GM21786 (cell line): ENCODE measurements at regions not wholly inside any gene's neighbourhood (a gene's known extent, or its start where the extent isn't known, plus 50 kb on each side); places are given as distances from the start of the nearest gene placed in this dataset.
"Not testable (repeated sequence)": the region's sequence is repeated elsewhere in the genome, so short reads cannot be mapped to it uniquely, and the experiment has no call there.

ENCODE experiments used
- ATAC-seq: cut with Tn5 transposase; IDR thresholded peaks from one replicate; pipeline ENCODE4 v1.9.1; 2021; ENCODE audit not compliant: unreplicated experiment

- no peak for ATAC-seq
Observed at GRCh38 chr19:28578786-28579505, 634.0 kb downstream of the UQCRFS1 start.

DNA sequence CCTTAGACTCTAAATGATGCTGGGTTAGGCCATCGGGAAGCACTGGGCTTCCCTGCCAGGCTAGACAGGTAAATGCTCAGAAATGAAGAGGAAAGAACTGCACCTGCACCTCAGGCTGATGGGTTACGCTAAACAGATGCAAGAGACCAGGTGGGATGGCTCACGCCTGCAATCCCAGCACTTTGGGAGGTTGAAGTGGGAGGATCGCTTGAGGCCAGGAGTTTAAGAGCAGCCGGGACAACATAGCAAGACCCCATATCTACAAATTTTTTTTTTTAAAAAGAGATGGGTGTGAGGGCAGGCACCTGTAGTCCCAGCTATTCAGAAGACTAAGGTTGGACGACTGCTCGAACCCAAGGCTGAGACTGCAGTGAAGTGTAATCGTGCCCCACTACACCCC lies 634.7 kb downstream of the UQCRFS1 start:
- ATAC-seq = no peak

DNA sequence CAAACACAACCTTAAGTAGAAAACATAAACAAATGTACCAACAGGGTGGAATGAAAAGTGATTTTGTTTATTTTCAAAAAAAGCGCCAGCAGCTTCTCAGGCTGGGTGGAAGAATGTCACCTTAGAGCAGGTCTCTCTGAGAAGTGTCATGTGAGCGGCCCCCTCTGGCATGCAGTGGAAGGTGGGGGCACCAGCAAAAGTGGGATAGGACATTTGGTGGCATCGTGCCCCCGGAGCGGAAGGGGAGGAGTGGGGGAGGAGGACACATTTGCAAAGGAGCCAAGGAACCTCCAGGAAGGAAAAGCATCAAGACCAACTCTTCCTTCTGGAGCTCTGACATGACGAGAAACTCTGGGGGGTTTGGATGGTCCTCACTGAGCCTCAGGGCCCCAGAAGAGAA lies 635.3 kb downstream of the UQCRFS1 start:
- ATAC-seq = no peak

- ATAC-seq = no peak
Observed at GRCh38 chr19:28577233-28577632, 635.7 kb downstream of the UQCRFS1 start.

GRCh38 chr19:28575816-28576215 lies 637.1 kb downstream of the UQCRFS1 start:
- ATAC-seq = no peak

- ATAC-seq = not testable (repeated sequence)
Observed at GRCh38 chr19:28575312-28575711, 637.6 kb downstream of the UQCRFS1 start.

- ATAC-seq = no peak
Observed at GRCh38 chr19:28574212-28574611, 638.7 kb downstream of the UQCRFS1 start.

- ATAC-seq = no peak
Observed at GRCh38 chr19:28569132-28570131, 643.5 kb downstream of the UQCRFS1 start.

GRCh38 chr19:28567834-28568233 lies 645.1 kb downstream of the UQCRFS1 start:
- no peak for ATAC-seq

GRCh38 chr19:28563964-28564921 lies 648.7 kb downstream of the UQCRFS1 start:
- ATAC-seq = no peak

DNA sequence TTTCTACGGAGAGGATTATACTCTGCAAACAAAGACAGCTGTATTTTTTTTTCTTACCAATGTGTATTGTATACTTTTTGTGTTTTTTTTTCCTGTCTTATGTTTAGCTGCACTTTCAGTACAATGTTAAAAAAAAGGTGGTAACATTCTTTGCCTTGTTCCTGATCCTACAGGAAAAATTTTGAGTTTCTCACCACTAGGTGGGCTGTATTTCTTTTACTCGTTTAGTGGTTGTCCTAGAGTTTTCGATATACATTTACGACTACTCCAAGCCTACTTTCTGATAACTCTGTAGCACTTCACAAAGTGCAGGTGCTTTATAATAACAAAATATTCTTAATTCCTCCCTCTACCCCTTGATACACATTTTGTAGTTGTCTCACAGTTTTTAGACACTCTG lies 652.2 kb downstream of the UQCRFS1 start:
- ATAC-seq = no peak

DNA sequence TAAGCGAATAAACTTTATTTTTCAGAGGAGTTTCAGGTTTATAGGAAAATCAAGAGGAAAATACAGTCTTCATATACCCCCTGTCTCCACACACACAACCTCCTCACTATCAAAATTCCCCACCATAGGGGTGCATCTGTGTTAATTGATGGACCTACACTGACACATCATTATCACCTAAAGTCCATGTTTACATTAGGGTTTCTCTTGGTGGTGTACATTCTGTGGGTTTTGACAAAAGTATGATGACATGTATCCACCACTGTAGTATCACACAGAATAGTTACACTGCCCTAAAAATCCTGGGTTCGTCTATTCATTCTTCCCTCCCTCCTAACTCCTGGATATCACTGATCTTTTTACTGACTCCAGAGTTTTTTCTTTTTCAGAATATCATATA lies 654.2 kb downstream of the UQCRFS1 start:
- no peak for ATAC-seq

- no peak for ATAC-seq
Observed at GRCh38 chr19:28556371-28556770, 656.6 kb downstream of the UQCRFS1 start.

DNA sequence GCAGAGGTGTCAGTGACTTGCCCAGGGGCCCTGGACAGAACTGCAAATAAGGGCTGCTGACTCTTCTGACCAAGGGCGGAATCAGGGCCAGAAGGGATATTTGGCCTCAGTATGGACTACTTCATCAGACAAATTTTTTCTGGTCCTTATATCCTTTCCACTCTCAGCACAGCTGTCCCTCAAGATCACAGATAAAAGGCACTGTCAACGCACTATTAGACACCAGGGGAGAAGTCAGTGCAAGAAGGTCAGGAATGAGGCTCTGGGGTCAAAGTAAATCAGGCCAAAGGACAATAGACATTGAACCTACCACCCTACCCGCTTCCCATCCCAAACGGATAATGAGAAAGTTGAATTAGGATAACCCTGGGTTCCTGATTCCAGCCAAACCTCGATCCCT lies 657.6 kb downstream of the UQCRFS1 start:
- ATAC-seq = no peak

DNA sequence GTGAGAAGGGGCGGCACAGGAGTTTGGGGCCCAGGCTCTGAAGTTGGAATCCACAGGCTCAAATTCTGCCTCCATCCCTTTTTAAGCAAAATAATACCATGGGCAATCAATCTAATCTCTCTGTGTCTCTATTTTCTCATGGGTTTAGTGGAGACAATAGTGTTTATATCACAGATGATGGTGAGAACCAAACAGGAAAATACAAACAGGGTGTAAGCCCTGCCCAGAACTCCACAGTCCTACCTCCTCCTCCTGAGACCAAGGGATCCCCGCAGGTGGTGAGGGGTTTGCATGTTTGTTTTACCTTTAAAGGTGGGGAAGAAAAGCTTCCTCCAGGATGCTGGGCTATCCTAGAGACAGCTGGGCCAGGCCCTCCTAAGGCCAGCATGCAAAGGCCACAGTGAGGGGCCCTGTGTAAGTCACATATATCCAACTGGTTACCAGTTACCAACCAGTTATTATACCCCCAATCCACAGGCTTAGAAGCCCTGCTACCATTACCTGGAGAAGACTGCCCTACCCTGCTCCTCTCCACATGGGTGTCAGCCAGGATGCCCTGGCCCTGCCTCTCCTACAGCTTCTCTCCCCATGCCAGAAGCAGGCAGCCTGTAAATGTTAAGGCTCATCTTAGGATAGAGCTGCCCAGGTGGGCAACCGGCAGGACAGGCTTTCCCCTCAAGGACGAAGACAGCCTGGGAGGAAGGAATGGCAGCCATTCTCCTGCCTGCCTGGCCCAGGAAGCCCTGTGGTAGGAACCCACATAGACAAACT lies 658.4 kb downstream of the UQCRFS1 start:
- ATAC-seq = no peak

- no peak for ATAC-seq
Observed at GRCh38 chr19:28553764-28554163, 659.2 kb downstream of the UQCRFS1 start.

DNA sequence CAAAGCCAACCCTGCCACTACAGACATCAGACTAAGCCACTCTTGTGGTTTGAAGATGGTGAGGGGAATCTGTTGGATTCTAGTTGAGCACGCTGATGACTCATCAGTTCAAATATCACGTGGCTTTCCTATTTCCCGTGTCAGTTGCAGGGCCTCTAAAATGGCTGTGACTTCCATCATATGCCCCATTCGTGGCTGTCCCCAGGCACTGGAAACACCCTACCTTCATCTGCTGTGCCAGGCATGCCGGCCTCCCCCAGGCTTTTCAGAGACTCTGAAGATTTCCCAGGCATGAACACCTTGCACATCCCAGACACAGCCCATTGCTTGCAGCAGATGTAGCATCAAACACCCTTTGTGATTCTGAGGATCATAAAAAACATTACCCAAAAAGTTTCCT lies 659.9 kb downstream of the UQCRFS1 start:
- no peak for ATAC-seq

GRCh38 chr19:28549680-28550277 lies 663.2 kb downstream of the UQCRFS1 start:
- ATAC-seq = no peak

DNA sequence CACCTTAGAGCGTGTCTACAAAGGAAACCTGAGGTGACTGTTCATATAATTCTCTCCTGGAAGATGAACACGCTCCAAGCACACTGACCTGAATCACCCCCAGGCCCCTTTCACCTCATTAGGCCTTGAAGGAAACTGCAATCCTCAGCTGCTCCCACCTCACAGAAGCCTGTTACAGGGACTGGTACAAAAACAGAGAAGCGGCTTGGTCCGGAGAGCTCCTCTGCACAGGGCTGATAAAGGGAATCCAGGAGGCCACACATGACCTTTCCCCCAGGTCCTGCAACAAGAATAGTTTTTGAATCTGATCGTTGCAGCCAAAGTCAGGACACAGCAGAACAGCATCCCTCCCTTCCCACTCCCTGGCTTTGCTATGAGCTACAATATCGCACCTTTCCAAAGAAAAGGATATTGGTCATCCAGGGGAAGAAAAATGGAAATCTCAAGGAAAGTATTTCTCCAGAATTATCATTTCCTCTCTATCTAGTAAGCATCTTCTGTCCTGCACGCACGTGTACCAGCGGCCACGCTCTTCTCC lies 666.7 kb downstream of the UQCRFS1 start:
- no peak for ATAC-seq
